HEK293 (cell line): ENCODE measurements at regions not wholly inside any gene's neighbourhood (a gene's known extent, or its start where the extent isn't known, plus 50 kb on each side); places are given as distances from the start of the nearest gene placed in this dataset.

ENCODE experiments used
- GLI2 ChIP-seq: fragments of 450-650 bp; formaldehyde crosslinking; IDR thresholded peaks from 2 replicates; pipeline ENCODE4; 2017; ENCODE audit warnings: missing biosample characterization, missing genetic modification characterization, low read depth, borderline replicate concordance
- OSR2 ChIP-seq: fragments of 450-650 bp; formaldehyde crosslinking; IDR thresholded peaks from 2 replicates; pipeline ENCODE4 v1.5.1; 2016; ENCODE audit warnings: missing biosample characterization, missing genetic modification characterization
- PRDM10 ChIP-seq: fragments of 450-650 bp; formaldehyde crosslinking; IDR thresholded peaks from 2 replicates; pipeline ENCODE4 v1.5.1; 2016; ENCODE audit warnings: missing biosample characterization, missing genetic modification characterization
- PRDM2 ChIP-seq: fragments of 450-650 bp; formaldehyde crosslinking; IDR thresholded peaks from 2 replicates; pipeline ENCODE4 v1.5.1; 2016; ENCODE audit warnings: missing biosample characterization, missing genetic modification characterization, borderline replicate concordance
- SP2 ChIP-seq: fragments of 450-650 bp; formaldehyde crosslinking; IDR thresholded peaks from 2 replicates; pipeline ENCODE4 v1.5.1; 2016; ENCODE audit warnings: missing biosample characterization, missing genetic modification characterization
- ZBTB1 ChIP-seq: fragments of 450-650 bp; formaldehyde crosslinking; IDR thresholded peaks from 2 replicates; pipeline ENCODE4 v1.5.1; 2016; ENCODE audit warnings: missing biosample characterization, missing genetic modification characterization
- ZBTB7A ChIP-seq: fragments of 450-650 bp; formaldehyde crosslinking; IDR thresholded peaks from 2 replicates; pipeline ENCODE4 v1.5.1; 2016; ENCODE audit warnings: low read depth, missing biosample characterization, missing genetic modification characterization
- ZEB2 ChIP-seq: fragments of 450-650 bp; formaldehyde crosslinking; IDR thresholded peaks from 2 replicates; pipeline ENCODE4 v1.5.1; 2016; ENCODE audit warnings: missing biosample characterization, missing genetic modification characterization
- ZIC2 ChIP-seq: fragments of 450-650 bp; formaldehyde crosslinking; IDR thresholded peaks from 2 replicates; pipeline ENCODE4 v1.5.1; 2016; ENCODE audit warnings: missing biosample characterization, missing genetic modification characterization
- ZNF112 ChIP-seq: fragments of 450-650 bp; formaldehyde crosslinking; IDR thresholded peaks from 2 replicates; pipeline ENCODE4 v1.5.0; 2017; ENCODE audit warnings: missing biosample characterization, missing genetic modification characterization
- ZNF114 ChIP-seq: fragments of 450-650 bp; formaldehyde crosslinking; IDR thresholded peaks from 2 replicates; pipeline ENCODE4 v1.5.0; 2017; ENCODE audit warnings: missing biosample characterization, missing genetic modification characterization
- ZNF221 ChIP-seq: fragments of 450-650 bp; formaldehyde crosslinking; IDR thresholded peaks from 2 replicates; pipeline ENCODE4 v1.5.1; 2017; ENCODE audit warnings: missing biosample characterization, missing genetic modification characterization, borderline replicate concordance
- ZNF341 ChIP-seq: fragments of 450-650 bp; formaldehyde crosslinking; IDR thresholded peaks from 2 replicates; pipeline ENCODE4; 2016; ENCODE audit warnings: low read depth, missing biosample characterization, missing genetic modification characterization
- ZNF37A ChIP-seq: fragments of 450-650 bp; IDR thresholded peaks from 2 replicates; pipeline ENCODE4 v1.5.1; 2018; ENCODE audit warnings: missing biosample characterization, missing genetic modification characterization
- ZNF398 ChIP-seq: fragments of 450-650 bp; formaldehyde crosslinking; IDR thresholded peaks from 2 replicates; pipeline ENCODE4 v1.5.1; 2017; ENCODE audit warnings: missing biosample characterization, missing genetic modification characterization
- ZNF416 ChIP-seq: fragments of 450-650 bp; formaldehyde crosslinking; IDR thresholded peaks from 2 replicates; pipeline ENCODE4 v1.5.1; 2016; ENCODE audit warnings: missing biosample characterization, missing genetic modification characterization
- ZNF518A ChIP-seq: fragments of 450-650 bp; formaldehyde crosslinking; conservative IDR thresholded peaks from 2 replicates; pipeline ENCODE4 v1.5.1; 2016; ENCODE audit warnings: low read depth, missing biosample characterization, missing genetic modification characterization
- ZNF645 ChIP-seq: fragments of 450-650 bp; formaldehyde crosslinking; IDR thresholded peaks from 2 replicates; pipeline ENCODE4; 2016; ENCODE audit warnings: missing biosample characterization, missing genetic modification characterization
- ZNF830 ChIP-seq: fragments of 450-650 bp; IDR thresholded peaks from 2 replicates; pipeline ENCODE4 v1.5.0; 2018; ENCODE audit warnings: missing biosample characterization, missing genetic modification characterization, low read depth, mild to moderate bottlenecking, moderate library complexity

- TF ChIP-seq ZNF341 (tag by site-specific recombination) (no peak), ZEB2 (tag by site-specific recombination) (peak; percentile 5; the same call in 1 of the 2 replicates), ZNF114 (no peak), ZNF830 (tag by site-specific recombination) (no peak), ZNF518A (tag by site-specific recombination) (0 out of 2 replicates have a peak, but pooled peaks have one; percentile 7), GLI2 (tag by site-specific recombination) (0 out of 2 replicates have a peak, but pooled peaks have one; percentile 11), ZNF37A (tag by site-specific recombination) (no peak), ZNF416 (no peak), ZNF112 (tag by site-specific recombination) (no peak), ZBTB1 (tag by site-specific recombination) (no peak), OSR2 (tag by site-specific recombination) (peak; percentile 44; the same call in 1 of the 2 replicates), ZBTB7A (tag by site-specific recombination) (no peak), PRDM10 (tag by site-specific recombination) (no peak), ZNF645 (tag by site-specific recombination) (no peak), PRDM2 (tag by site-specific recombination) (0 out of 2 replicates have a peak, but pooled peaks have one; percentile 41), ZNF398 (tag by site-specific recombination) (no peak), ZNF221 (tag by site-specific recombination) (no peak), ZIC2 (peak; percentile 50; the same call in 1 of the 2 replicates), SP2 (tag by site-specific recombination) (no peak)
These were observed 257.1 kb downstream of the UACA start (continued) for GRCh38 chr15:70505936-70506912.
